VCaP (cell line): ENCODE measurements at regions not wholly inside any gene's neighbourhood (a gene's known extent, or its start where the extent isn't known, plus 50 kb on each side); places are given as distances from the start of the nearest gene placed in this dataset.

Experiments used
- H3K27ac ChIP-seq: fragments of 450-650 bp; 2 replicates; pipeline ENCODE4 v1.5.1; 2017
- CTCF ChIP-seq: fragments of 450-650 bp; conservative IDR thresholded peaks from 2 replicates; pipeline ENCODE4 v1.5.1; 2017; ENCODE audit warnings: mild to moderate bottlenecking, moderate library complexity

- no peak overlapping the region for H3K27ac ChIP-seq
- TF ChIP-seq CTCF: no peak
These were observed 498.8 kb downstream of the ARHGEF28 start for GRCh38 chr5:74124826-74125225.

- no peak for TF ChIP-seq CTCF
- H3K27ac ChIP-seq: no peak overlapping the region
These were observed 497.9 kb downstream of the ARHGEF28 start for GRCh38 chr5:74123929-74124328.

- H3K27ac ChIP-seq: peak overlapping the region; percentile 34; the same call in 1 of the 2 replicates
- TF ChIP-seq CTCF: no peak
These were observed 497.1 kb downstream of the ARHGEF28 start for GRCh38 chr5:74122979-74123590.

GRCh38 chr5:74122175-74122574 lies 496.2 kb downstream of the ARHGEF28 start:
- peak overlapping the region; percentile 34; the same call in 1 of the 2 replicates for H3K27ac ChIP-seq
- no peak for TF ChIP-seq CTCF

GRCh38 chr5:74120585-74120984 lies 494.6 kb downstream of the ARHGEF28 start:
- H3K27ac ChIP-seq: no peak overlapping the region
- TF ChIP-seq CTCF: no peak

GRCh38 chr5:74118071-74118470 lies 492.1 kb downstream of the ARHGEF28 start:
- TF ChIP-seq CTCF: no peak
- H3K27ac ChIP-seq: no peak overlapping the region

- TF ChIP-seq CTCF: no peak
- H3K27ac ChIP-seq: no peak overlapping the region
These were observed 491.0 kb downstream of the ARHGEF28 start for GRCh38 chr5:74116984-74117383.
